ENCODE measurements at regions not wholly inside any gene's neighbourhood (a gene's known extent, or its start where the extent isn't known, plus 50 kb on each side); places are given as distances from the start of the nearest gene placed in this dataset.

GRCh38 chr11:134604886-134605285 is 192.8 kb upstream of the B3GAT1 start (continued):
- TF ChIP-seq TSHZ2 (CRISPR knock-in tag; IDR thresholded peaks at IDR 0.05) (no peak), PATZ1 (CRISPR knock-in tag; IDR thresholded peaks at IDR 0.05; ENCODE audit: borderline replicate concordance) (no peak)

- TF ChIP-seq ZC3H10 (CRISPR knock-in tag; IDR thresholded peaks at IDR 0.05) (no peak), PATZ1 (CRISPR knock-in tag; IDR thresholded peaks at IDR 0.05; ENCODE audit: borderline replicate concordance) (no peak), TOX (CRISPR knock-in tag; IDR thresholded peaks at IDR 0.05; ENCODE audit: borderline replicate concordance) (no peak), BACH2 (CRISPR knock-in tag; IDR thresholded peaks at IDR 0.05; ENCODE audit: borderline replicate concordance) (no peak), ESRRG (CRISPR knock-in tag; IDR thresholded peaks at IDR 0.05) (no peak), TSHZ2 (CRISPR knock-in tag; IDR thresholded peaks at IDR 0.05) (no peak), SNAI2 (CRISPR knock-in tag; IDR thresholded peaks at IDR 0.05) (no peak), PPARA (CRISPR knock-in tag; IDR thresholded peaks at IDR 0.05; ENCODE audit: borderline replicate concordance) (no peak), ISL1 (CRISPR knock-in tag; IDR thresholded peaks at IDR 0.05) (no peak), ZNF70 (CRISPR knock-in tag; IDR thresholded peaks at IDR 0.05) (no peak)
- no peak for ATAC-seq
These were observed 187.3 kb upstream of the B3GAT1 start for GRCh38 chr11:134599299-134599771.

- no peak for ATAC-seq
- TF ChIP-seq CSDC2 (CRISPR knock-in tag; IDR thresholded peaks at IDR 0.05), result no peak
- no peak for TF ChIP-seq PATZ1 (CRISPR knock-in tag; IDR thresholded peaks at IDR 0.05; ENCODE audit: borderline replicate concordance)
- no peak for TF ChIP-seq ZNF8 (CRISPR knock-in tag; IDR thresholded peaks at IDR 0.05)
- TF ChIP-seq BACH2 (CRISPR knock-in tag; IDR thresholded peaks at IDR 0.05; ENCODE audit: borderline replicate concordance), result no peak
- no peak for TF ChIP-seq ZFP3 (CRISPR knock-in tag; IDR thresholded peaks at IDR 0.05)
- no peak for TF ChIP-seq POU6F1 (CRISPR knock-in tag; IDR thresholded peaks at IDR 0.05; ENCODE audit: borderline replicate concordance, low read depth)
- no peak for TF ChIP-seq ZC3H10 (CRISPR knock-in tag; IDR thresholded peaks at IDR 0.05)
- TF ChIP-seq ZNF565 (CRISPR knock-in tag; conservative IDR thresholded peaks at IDR 0.05; ENCODE audit: low read depth), result no peak
- TF ChIP-seq ARNTL (CRISPR knock-in tag; IDR thresholded peaks at IDR 0.05; ENCODE audit: borderline replicate concordance, low read depth), result no peak
- no peak for TF ChIP-seq ISL1 (CRISPR knock-in tag; IDR thresholded peaks at IDR 0.05)
- TF ChIP-seq OSR1 (CRISPR knock-in tag; IDR thresholded peaks at IDR 0.05), result no peak
- TF ChIP-seq ZFP30 (CRISPR knock-in tag; IDR thresholded peaks at IDR 0.05), result no peak
- TF ChIP-seq SNAI2 (CRISPR knock-in tag; IDR thresholded peaks at IDR 0.05), result no peak
- TF ChIP-seq TSHZ2 (CRISPR knock-in tag; IDR thresholded peaks at IDR 0.05), result no peak
- no peak for TF ChIP-seq TCF4 (CRISPR knock-in tag; IDR thresholded peaks at IDR 0.05; ENCODE audit: borderline replicate concordance)
- TF ChIP-seq ESRRG (CRISPR knock-in tag; IDR thresholded peaks at IDR 0.05), result no peak
These were observed 186.3 kb upstream of the B3GAT1 start for GRCh38 chr11:134598368-134598767.
